HG03039 (cell line): ENCODE measurements at regions not wholly inside any gene's neighbourhood (a gene's known extent, or its start where the extent isn't known, plus 50 kb on each side); places are given as distances from the start of the nearest gene placed in this dataset.

Experiments
- ATAC-seq: cut with Tn5 transposase; IDR thresholded peaks from one replicate; pipeline ENCODE4 v1.9.1; 2021; ENCODE audit warnings: mild to moderate bottlenecking, moderate library complexity; ENCODE audit not compliant: unreplicated experiment

- no peak for ATAC-seq
These were observed 269.4 kb downstream of the TCF7L2 start for GRCh38 chr10:113219446-113219845.

DNA sequence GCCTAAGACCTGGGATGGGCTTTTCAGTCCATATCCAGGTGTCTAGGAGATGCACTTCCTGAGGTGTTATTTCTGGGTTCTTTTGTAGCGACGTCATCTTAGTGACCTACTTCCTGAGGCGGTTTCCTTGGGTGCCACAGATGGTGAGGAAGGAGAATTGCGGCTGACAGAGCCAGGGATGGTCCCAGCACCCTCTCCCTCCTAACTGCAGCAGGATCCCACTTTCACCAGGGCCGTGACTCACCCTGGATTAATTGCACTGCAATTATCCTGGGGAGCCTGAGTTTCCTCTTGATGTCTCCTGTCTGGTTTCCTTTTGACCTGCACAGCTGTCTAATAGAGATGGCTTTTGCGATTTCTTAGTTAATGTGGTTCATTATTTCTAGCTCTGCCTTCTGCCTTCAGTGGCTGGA is 271.7 kb downstream of the TCF7L2 start:
- ATAC-seq, result no peak

- ATAC-seq, result no peak
These were observed 272.2 kb downstream of the TCF7L2 start for GRCh38 chr10:113222207-113222606.

- no peak for ATAC-seq
These were observed 275.3 kb downstream of the TCF7L2 start for GRCh38 chr10:113225364-113225763.

GRCh38 chr10:113225903-113226302 is 275.9 kb downstream of the TCF7L2 start:
- no peak for ATAC-seq

DNA sequence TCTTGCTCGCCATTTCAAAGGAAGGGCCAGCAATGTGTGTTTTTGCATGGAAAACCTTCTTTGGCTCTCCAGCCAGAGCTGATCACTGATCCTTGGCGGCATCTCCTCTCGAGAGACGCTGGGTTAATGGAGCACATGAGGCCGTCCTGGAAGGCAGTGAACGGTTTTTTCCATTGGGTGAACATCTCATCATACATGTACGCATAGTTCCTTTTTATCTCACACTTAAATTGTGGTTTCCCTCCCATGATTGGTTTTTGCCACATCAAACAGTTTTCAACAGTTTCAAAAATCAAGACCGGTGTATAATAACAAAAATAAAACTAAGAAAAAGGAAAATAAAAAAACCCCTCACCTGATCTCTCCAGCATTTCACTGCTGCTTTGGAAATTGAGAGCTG is 276.4 kb downstream of the TCF7L2 start:
- ATAC-seq, result no peak

GRCh38 chr10:113226831-113227445 is 276.9 kb downstream of the TCF7L2 start:
- ATAC-seq, result no peak

GRCh38 chr10:113228530-113228929 is 278.5 kb downstream of the TCF7L2 start:
- no peak for ATAC-seq

DNA sequence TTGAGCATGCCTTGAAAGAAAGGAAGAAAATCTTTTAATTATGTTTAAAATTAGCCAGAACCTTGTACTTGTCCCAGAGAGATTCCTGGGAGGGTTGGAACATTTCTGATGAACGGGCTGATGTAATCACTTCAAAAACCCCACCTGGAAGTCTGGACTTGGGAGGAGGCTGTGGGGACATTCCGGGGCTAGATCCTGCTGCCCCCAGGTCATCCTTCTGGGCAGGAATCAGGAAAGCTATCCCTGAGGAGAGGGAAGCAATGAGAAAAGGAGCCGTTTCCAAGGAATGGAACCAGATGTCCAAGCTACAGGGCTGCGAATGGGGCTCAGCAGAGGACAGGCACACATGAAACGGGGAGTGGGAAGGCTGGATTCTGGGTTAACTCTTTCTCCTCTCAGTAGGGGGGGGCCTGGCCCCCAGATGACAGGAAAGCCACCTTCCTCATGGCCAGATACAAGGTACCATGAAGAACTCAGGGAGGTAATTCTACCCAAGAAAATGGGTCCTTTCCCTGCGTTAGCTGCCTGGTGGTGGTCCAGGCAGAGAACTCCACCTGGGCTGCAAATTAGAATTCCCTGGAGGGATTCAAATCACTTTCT is 280.1 kb downstream of the TCF7L2 start:
- no peak for ATAC-seq

DNA sequence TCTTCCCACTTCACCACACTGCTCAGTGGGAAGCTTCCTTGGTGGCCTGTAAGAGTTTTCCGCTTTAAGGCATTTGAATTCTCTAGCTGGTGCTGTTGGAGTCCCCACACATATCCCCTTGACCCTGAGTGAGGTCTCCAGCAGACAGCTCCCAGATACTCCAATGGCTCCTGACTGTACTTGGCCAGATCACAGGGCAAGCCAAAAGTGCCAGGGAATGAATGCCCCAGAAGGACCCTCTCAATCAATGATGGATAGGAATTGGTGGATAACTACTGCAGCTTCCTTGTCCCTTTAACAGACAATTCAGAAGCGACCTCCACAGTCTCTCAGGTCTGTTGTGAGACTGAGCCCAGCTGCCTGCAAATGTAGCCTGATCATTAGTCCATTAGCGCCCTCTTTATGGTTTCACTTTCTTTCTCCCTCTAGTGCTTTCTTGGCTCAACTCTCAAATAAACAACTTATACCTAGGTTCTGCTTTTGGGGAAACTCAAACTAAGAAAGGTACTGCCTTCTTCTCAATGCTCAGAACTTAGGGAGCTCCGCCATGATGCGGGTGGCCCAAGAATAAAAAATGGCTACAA is 283.0 kb downstream of the TCF7L2 start:
- ATAC-seq, result peak; percentile 53

- ATAC-seq, result no peak
These were observed 284.4 kb downstream of the TCF7L2 start for GRCh38 chr10:113234481-113234880.

DNA sequence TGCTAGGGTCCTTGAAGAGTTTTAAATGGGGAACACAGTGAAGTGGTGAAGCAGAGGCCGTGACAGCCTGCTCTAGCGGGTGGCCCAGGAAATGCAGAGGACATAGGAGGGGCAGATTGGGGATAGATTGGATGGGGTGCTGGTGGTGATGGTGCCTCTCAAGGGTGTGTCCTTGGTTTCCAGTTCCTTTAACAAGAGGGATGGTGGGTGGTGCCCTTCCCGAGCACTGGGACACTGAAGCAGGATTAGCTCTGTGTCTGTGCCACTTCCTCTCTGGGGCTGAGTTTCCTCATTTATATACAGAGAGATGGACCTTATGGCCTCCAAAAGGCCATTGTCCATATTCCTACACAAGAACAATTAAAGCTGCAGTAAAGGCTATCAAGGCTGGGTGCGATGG is 285.5 kb downstream of the TCF7L2 start:
- no peak for ATAC-seq

DNA sequence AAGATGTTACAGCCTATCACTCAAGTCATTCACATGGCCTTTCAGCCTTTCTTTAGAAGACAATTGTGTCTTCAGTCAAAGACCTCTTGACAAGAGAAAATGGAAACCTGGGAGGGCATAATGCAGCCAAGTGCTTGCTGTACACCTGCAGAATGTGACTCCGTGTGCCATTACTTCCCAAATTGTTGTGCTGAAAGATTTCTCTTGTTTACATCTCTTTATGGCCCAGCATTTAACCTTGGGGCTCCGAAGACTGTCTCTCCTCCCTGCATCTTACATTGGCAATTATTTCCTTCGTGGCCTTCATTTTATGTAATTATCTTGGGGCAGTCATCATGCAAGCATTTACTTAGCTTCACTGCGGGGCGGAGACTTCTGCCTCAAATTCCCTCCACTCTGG is 287.0 kb downstream of the TCF7L2 start:
- ATAC-seq, result no peak

DNA sequence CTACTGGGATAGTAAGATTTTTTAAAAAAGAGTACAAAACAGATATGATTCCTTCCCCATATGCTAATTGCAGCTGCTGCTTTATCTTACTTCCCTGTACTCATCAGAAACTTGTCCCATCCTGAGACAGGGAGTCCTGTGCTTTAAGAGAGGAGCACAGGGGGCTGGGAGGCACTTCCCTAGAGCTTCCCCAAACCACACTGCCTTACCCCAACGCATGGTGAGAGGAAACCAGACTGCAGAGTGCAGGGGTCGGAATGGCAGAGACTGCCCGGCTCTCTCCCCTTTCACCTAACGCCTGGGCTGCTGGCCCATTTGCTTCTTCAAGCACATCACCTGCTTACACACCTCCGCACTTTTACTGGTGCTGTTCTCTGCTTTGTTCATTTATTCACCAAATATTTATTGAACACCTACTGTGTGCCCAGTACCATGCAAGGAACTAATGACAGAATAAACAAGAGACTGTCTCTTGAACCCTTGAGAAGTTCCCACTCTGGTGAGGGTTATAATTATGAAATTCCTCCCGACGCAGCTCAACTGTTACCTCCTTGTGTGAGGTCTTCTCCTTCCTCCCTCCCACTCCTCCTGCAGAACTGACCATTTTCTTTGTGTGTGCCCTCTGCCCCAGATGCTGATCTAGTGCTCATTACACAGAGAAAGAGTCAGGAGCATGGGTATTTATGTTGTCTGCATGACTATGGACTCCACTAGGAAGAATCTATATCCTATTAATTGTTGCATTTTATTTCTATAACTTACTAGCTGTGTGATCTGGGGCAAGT is 289.7 kb downstream of the TCF7L2 start:
- no peak for ATAC-seq

DNA sequence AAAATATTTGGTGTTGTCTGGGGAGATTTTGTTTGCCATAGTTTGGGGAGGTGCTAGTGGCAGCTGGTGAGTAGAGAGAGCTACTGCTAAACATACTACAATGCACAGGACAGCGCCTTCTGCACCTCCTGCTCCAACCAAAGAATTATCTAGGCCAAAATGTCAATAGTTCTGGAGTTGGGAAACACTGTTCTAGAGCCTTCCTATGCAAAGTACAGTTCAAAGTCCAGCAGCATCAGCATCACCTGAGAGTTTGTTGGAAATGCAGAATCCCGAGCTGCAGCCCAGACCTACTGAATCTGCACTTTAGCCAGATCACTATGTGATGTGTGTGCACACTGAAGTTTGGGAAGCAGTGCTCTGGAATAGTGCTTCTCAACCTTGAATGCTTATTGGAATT is 290.7 kb downstream of the TCF7L2 start:
- ATAC-seq, result no peak

GRCh38 chr10:113241599-113242360 is 291.7 kb downstream of the TCF7L2 start:
- ATAC-seq, result no peak

DNA sequence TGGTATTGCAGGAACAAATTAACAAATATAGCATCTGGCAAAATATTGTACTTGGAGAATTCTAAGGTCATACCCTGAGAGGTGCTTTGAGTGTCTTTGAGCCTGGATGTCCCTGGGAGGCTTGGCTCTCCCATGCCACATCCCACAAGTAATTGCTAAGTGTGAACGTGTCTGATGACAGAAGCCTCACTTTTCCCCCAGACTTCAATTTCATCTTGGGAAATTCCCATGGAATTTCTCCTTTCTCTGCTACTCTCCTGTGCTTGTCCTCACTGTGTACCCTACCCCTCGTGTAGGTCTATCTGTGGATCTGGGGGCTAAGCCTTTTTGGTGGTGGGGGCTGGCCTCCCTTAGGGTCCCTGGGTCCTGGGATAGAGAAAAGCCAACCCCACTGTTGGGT is 293.3 kb downstream of the TCF7L2 start:
- ATAC-seq, result no peak

- ATAC-seq, result no peak
These were observed 294.7 kb downstream of the TCF7L2 start for GRCh38 chr10:113244750-113245149.

GRCh38 chr10:113245286-113245685 is 295.2 kb downstream of the TCF7L2 start:
- no peak for ATAC-seq

DNA sequence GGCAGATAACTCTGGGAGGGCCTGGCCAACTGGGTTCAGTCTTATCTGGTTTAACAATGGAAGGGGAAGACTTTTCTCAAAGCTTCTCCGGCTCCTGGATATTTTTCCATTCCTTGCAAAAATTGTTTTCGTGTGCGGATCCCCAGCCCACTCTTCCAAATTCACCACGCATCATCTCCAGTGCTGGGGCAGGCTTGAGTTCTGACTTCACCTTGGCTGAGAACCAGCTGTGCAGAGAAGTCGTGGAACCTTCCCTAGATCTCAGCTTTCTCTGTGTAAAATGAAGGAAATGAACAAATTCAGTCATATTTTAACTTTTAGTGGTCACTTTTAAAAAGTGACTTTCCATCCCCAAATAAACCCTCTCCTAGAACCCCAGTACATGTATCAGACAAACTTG is 297.0 kb downstream of the TCF7L2 start:
- no peak for ATAC-seq
